ENCODE measurements at regions not wholly inside any gene's neighbourhood (a gene's known extent, or its start where the extent isn't known, plus 50 kb on each side); places are given as distances from the start of the nearest gene placed in this dataset.

GRCh38 chr10:50936335-50936734, 50.9 kb upstream of the A1CF start:
- no peak for DNase-seq

GRCh38 chr10:50937230-50937907, 51.9 kb upstream of the A1CF start:
- no peak for DNase-seq

- no peak for DNase-seq
These were observed 56.2 kb upstream of the A1CF start for GRCh38 chr10:50941629-50942028.

- no peak for DNase-seq
These were observed 61.8 kb upstream of the A1CF start for GRCh38 chr10:50946991-50947781.

- DNase-seq, result no peak
These were observed 65.9 kb upstream of the A1CF start for GRCh38 chr10:50951365-50951764.

- no peak for DNase-seq
These were observed 75.9 kb upstream of the A1CF start for GRCh38 chr10:50961297-50961696.

GRCh38 chr10:50963063-50963462, 77.6 kb upstream of the A1CF start:
- no peak for DNase-seq

- DNase-seq, result no peak
These were observed 83.1 kb upstream of the A1CF start for GRCh38 chr10:50968386-50969091.

GRCh38 chr10:50972591-50972990, 87.2 kb upstream of the A1CF start:
- DNase-seq, result no peak

- DNase-seq, result no peak
These were observed 92.9 kb upstream of the PRKG1 start for GRCh38 chr10:50981385-50981784.

- DNase-seq, result no peak
These were observed 92.4 kb upstream of the PRKG1 start for GRCh38 chr10:50981904-50982303.

GRCh38 chr10:50982989-50983388, 91.3 kb upstream of the PRKG1 start:
- no peak for DNase-seq

GRCh38 chr10:50987934-50988333, 86.4 kb upstream of the PRKG1 start:
- no peak for DNase-seq

- no peak for DNase-seq
These were observed 85.5 kb upstream of the PRKG1 start for GRCh38 chr10:50988792-50989191.

GRCh38 chr10:50990568-50991455, 83.5 kb upstream of the PRKG1 start:
- peak; percentile 19 to 32 for DNase-seq

GRCh38 chr10:50991456-50992355, 82.6 kb upstream of the PRKG1 start:
- peak; percentile 17 for DNase-seq

- no peak for DNase-seq
These were observed 81.9 kb upstream of the PRKG1 start for GRCh38 chr10:50992356-50992901.

- DNase-seq, result no peak
These were observed 81.1 kb upstream of the PRKG1 start for GRCh38 chr10:50992972-50993766.

GRCh38 chr10:50993771-50994251, 80.5 kb upstream of the PRKG1 start:
- DNase-seq, result no peak

GRCh38 chr10:50997461-50997860, 76.8 kb upstream of the PRKG1 start:
- DNase-seq, result no peak

All from activated T-cell treated with anti-CD3 and anti-CD28 coated beads, Interleukin-2, amount 50 U/mL, for 48 hours (primary cell).